B cell (primary cell): ENCODE measurements at regions not wholly inside any gene's neighbourhood (a gene's known extent, or its start where the extent isn't known, plus 50 kb on each side); places are given as distances from the start of the nearest gene placed in this dataset.

Source experiments
- EZH2 ChIP-seq: IDR thresholded peaks from 2 replicates; pipeline ENCODE4 v1.6.1; 2012; ENCODE audit warnings: borderline replicate concordance, low read depth, mild to moderate bottlenecking, moderate library complexity, low read length; ENCODE audit not compliant: insufficient read depth, poor library complexity, severe bottlenecking
- TF ChIP-seq, protein P1 (sequence below): fragments of 200-600 bp; IDR thresholded peaks from one replicate; pipeline ENCODE4 v1.8.0; 2022; ENCODE audit warnings: antibody characterized with exemption, mild to moderate bottlenecking

DNA sequence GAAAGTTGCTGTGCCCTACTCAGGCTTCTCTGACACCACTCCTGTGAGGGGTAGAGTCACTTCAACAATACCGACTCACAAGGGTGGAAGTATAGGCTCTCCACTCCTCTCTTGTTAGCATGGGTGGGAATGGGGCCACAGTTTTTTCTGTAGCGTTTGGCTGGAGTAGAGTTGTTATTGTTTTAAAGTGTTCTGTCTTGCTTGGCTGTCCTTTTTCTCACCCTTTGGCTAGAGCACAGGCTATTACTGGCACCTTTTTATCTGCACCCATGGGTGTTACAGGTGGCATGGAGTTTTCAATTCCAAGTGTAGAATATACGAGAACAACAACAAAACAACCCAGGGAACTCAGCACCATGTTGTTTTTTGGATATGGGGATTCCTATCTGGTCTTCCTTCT lies 74.3 kb upstream of the CD5L start:
- TF ChIP-seq EZH2, result no peak
- TF ChIP-seq, protein P1, sequence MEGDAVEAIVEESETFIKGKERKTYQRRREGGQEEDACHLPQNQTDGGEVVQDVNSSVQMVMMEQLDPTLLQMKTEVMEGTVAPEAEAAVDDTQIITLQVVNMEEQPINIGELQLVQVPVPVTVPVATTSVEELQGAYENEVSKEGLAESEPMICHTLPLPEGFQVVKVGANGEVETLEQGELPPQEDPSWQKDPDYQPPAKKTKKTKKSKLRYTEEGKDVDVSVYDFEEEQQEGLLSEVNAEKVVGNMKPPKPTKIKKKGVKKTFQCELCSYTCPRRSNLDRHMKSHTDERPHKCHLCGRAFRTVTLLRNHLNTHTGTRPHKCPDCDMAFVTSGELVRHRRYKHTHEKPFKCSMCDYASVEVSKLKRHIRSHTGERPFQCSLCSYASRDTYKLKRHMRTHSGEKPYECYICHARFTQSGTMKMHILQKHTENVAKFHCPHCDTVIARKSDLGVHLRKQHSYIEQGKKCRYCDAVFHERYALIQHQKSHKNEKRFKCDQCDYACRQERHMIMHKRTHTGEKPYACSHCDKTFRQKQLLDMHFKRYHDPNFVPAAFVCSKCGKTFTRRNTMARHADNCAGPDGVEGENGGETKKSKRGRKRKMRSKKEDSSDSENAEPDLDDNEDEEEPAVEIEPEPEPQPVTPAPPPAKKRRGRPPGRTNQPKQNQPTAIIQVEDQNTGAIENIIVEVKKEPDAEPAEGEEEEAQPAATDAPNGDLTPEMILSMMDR, result no peak
